ENCODE measurements at regions not wholly inside any gene's neighbourhood (a gene's known extent, or its start where the extent isn't known, plus 50 kb on each side); places are given as distances from the start of the nearest gene placed in this dataset.
"Not testable (repeated sequence)": the region's sequence is repeated elsewhere in the genome, so short reads cannot be mapped to it uniquely, and the experiment has no call there.

- H3K27ac ChIP-seq (ENCODE audit: low read depth, low read length): no peak overlapping the region
- H3K9ac ChIP-seq (ENCODE audit: low read length): no peak overlapping the region
- DNase-seq (ENCODE audit: low read depth, low spot score) (no peak), ATAC-seq (no peak)
- RAD21 ChIA-PET (ENCODE audit: low non-redundant PET in 1 of 2, low total read pairs in 2 of 2, uncharacterized antibody in 2 of 2, unreplicated experiment in 2 of 2): no interaction called here
- no peaks in the 10 kb centered on the region for H3K9me2 ChIP-seq (ENCODE audit: insufficient read depth)
- H4K20me1 ChIP-seq (ENCODE audit: insufficient read depth): no peaks in the 10 kb centered on the region
- CTCF ChIA-PET: no interaction called here
- no peaks in the 10 kb centered on the region for H3K79me2 ChIP-seq (ENCODE audit: insufficient read depth, low read length)
- BruUV-seq (replicated peaks): no TSS peak
- H3K9me3 ChIP-seq (ENCODE audit: control insufficient read depth in 1 of 2, insufficient read depth in 1 of 2, low read depth in 1 of 2, low read length in 2 of 2): peaks cover 6 to 8% of the 10 kb centered on the region in 2 experiments; a peak in 2 of 4 replicates
- TF ChIP-seq FOSL1 (IDR thresholded peaks at IDR 0.05; ENCODE audit: low read depth) (no peak), EGR1 (IDR thresholded peaks at IDR 0.05; ENCODE audit: low read depth) (no peak), ATF3 (IDR thresholded peaks at IDR 0.05) (no peak), POLR2A (IDR thresholded peaks at IDR 0.05; ENCODE audit: borderline replicate concordance, extremely low read depth, insufficient read depth, insufficient read length) (no peak), CEBPB (IDR thresholded peaks at IDR 0.05; ENCODE audit: low read depth) (no peak), YY1 (IDR thresholded peaks at IDR 0.05; ENCODE audit: extremely low read depth, insufficient replicate concordance, low read depth, low read length) (no peak), JUND (IDR thresholded peaks at IDR 0.05) (no peak), CTCF (IDR thresholded peaks at IDR 0.05 in 2 of 3, conservative IDR thresholded peaks at IDR 0.05 in 1 of 3; ENCODE audit: borderline replicate concordance in 1 of 3, insufficient read depth in 1 of 3, low read depth in 2 of 3, low read length in 2 of 3) (no peak), REST (IDR thresholded peaks at IDR 0.05; ENCODE audit: low read depth) (no peak), POLR2AphosphoS5 (IDR thresholded peaks at IDR 0.05; ENCODE audit: low read depth, low read length) (no peak), ELF1 (IDR thresholded peaks at IDR 0.05; ENCODE audit: borderline replicate concordance, low read depth) (no peak)
- POLR2A ChIA-PET: no interaction called here
- no peak overlapping the region for H3K4me2 ChIP-seq (ENCODE audit: low read length)
- no peaks in the 10 kb centered on the region for H3K27me3 ChIP-seq (ENCODE audit: insufficient read depth, low read length)
- intact Hi-C loops (cut with micrococcal nuclease): no loop called here
- H3K4me3 ChIP-seq (replicated peaks in 1 of 2; ENCODE audit: low read depth in 1 of 2, low read length in 2 of 2): no peak overlapping the region
- H2AFZ ChIP-seq (ENCODE audit: low read depth, low read length, poor library complexity, severe bottlenecking): no peak overlapping the region
- H3K36me3 ChIP-seq (ENCODE audit: control insufficient read depth in 1 of 2, insufficient read depth in 2 of 2, low read length in 2 of 2): no peaks in the 10 kb centered on the region
- H3K4me1 ChIP-seq (ENCODE audit: control insufficient read depth in 1 of 2, insufficient read depth in 2 of 2, low read length in 2 of 2): no peaks in the 10 kb centered on the region
Measured at GRCh38 chr15:87702270-87702669, 554.3 kb downstream of the NTRK3 start.

GRCh38 chr15:87698467-87698866, 558.1 kb downstream of the NTRK3 start:
- POLR2A ChIA-PET; intact Hi-C loops (cut with micrococcal nuclease): not testable (repeated sequence)

More at GRCh38 chr15:87698467-87698866, 558.1 kb downstream of the NTRK3 start:
- H3K4me3 ChIP-seq (replicated peaks in 1 of 2; ENCODE audit: low read depth in 1 of 2, low read length in 2 of 2); H3K9ac ChIP-seq (ENCODE audit: low read length); H3K27me3 ChIP-seq (ENCODE audit: insufficient read depth, low read length); H3K4me2 ChIP-seq (ENCODE audit: low read length); H3K9me2 ChIP-seq (ENCODE audit: insufficient read depth); H3K4me1 ChIP-seq (ENCODE audit: control insufficient read depth in 1 of 2, insufficient read depth in 2 of 2, low read length in 2 of 2); RAD21 ChIA-PET (ENCODE audit: low non-redundant PET in 1 of 2, low total read pairs in 2 of 2, uncharacterized antibody in 2 of 2, unreplicated experiment in 2 of 2); BruUV-seq (replicated peaks); CTCF ChIA-PET; ATAC-seq; H3K36me3 ChIP-seq (ENCODE audit: control insufficient read depth in 1 of 2, insufficient read depth in 2 of 2, low read length in 2 of 2); DNase-seq (ENCODE audit: low read depth, low spot score); H4K20me1 ChIP-seq (ENCODE audit: insufficient read depth); H3K27ac ChIP-seq (ENCODE audit: low read depth, low read length); H2AFZ ChIP-seq (ENCODE audit: low read depth, low read length, poor library complexity, severe bottlenecking); H3K79me2 ChIP-seq (ENCODE audit: insufficient read depth, low read length): not testable (repeated sequence)
- peaks cover 10 to 14% of the 10 kb centered on the region in 2 experiments; a peak in 2 of 4 replicates for H3K9me3 ChIP-seq (ENCODE audit: control insufficient read depth in 1 of 2, insufficient read depth in 1 of 2, low read depth in 1 of 2, low read length in 2 of 2)
